ENCODE measurements at regions not wholly inside any gene's neighbourhood (a gene's known extent, or its start where the extent isn't known, plus 50 kb on each side); places are given as distances from the start of the nearest gene placed in this dataset.

GRCh38 chr6:132210886-132211563 is 190.2 kb downstream of the MOXD1 start:
- no peaks in the 10 kb centered on the region for H4K20me1 ChIP-seq (ENCODE audit: insufficient read depth, low read length)
- no peak for DNase-seq (ENCODE audit: insufficient read length, low spot score, missing footprints)
- H3K4me1 ChIP-seq (ENCODE audit: insufficient read depth, low read length), result peaks cover 5% of the 10 kb centered on the region
- H3K79me2 ChIP-seq (ENCODE audit: insufficient read depth, low read length), result no peaks in the 10 kb centered on the region
- H3K4me3 ChIP-seq (ENCODE audit: insufficient read depth, low read length), result no peak overlapping the region
- no peaks in the 10 kb centered on the region for H3K36me3 ChIP-seq (ENCODE audit: insufficient read depth, low read length)
- no peak overlapping the region for H3K27ac ChIP-seq (ENCODE audit: low read depth, low read length)
- no peak for TF ChIP-seq CTCF (IDR thresholded peaks at IDR 0.05; ENCODE audit: extremely low read depth, low read depth, low read length)
- H3K9me3 ChIP-seq (ENCODE audit: low read depth, low read length), result no peaks in the 10 kb centered on the region
- peak overlapping the region; percentile 44 for H2AFZ ChIP-seq (ENCODE audit: low read length)
- H3K4me2 ChIP-seq (ENCODE audit: insufficient read depth, low read length), result no peak overlapping the region
- no peaks in the 10 kb centered on the region for H3K27me3 ChIP-seq (ENCODE audit: insufficient read depth, low read length)

- no peak for DNase-seq (ENCODE audit: insufficient read length, low spot score, missing footprints)
- Histone ChIP-seq H3K79me2 (ENCODE audit: insufficient read depth, low read length) (no peaks in the 10 kb centered on the region), H4K20me1 (ENCODE audit: insufficient read depth, low read length) (no peaks in the 10 kb centered on the region), H3K4me3 (ENCODE audit: insufficient read depth, low read length) (no peak overlapping the region), H3K27ac (ENCODE audit: low read depth, low read length) (no peak overlapping the region), H3K9me3 (ENCODE audit: low read depth, low read length) (no peaks in the 10 kb centered on the region), H3K4me1 (ENCODE audit: insufficient read depth, low read length) (no peaks in the 10 kb centered on the region), H3K4me2 (ENCODE audit: insufficient read depth, low read length) (no peak overlapping the region), H3K36me3 (ENCODE audit: insufficient read depth, low read length) (no peaks in the 10 kb centered on the region), H2AFZ (ENCODE audit: low read length) (no peak overlapping the region), H3K27me3 (ENCODE audit: insufficient read depth, low read length) (no peaks in the 10 kb centered on the region)
- no peak for TF ChIP-seq CTCF (IDR thresholded peaks at IDR 0.05; ENCODE audit: extremely low read depth, low read depth, low read length)
Observed at GRCh38 chr6:132209351-132209750, 191.9 kb downstream of the MOXD1 start.

- no peaks in the 10 kb centered on the region for H3K79me2 ChIP-seq (ENCODE audit: insufficient read depth, low read length)
- no peak overlapping the region for H3K4me2 ChIP-seq (ENCODE audit: insufficient read depth, low read length)
- H3K9me3 ChIP-seq (ENCODE audit: low read depth, low read length), result no peaks in the 10 kb centered on the region
- no peak overlapping the region for H3K27ac ChIP-seq (ENCODE audit: low read depth, low read length)
- peaks cover 2% of the 10 kb centered on the region for H3K4me1 ChIP-seq (ENCODE audit: insufficient read depth, low read length)
- no peaks in the 10 kb centered on the region for H3K27me3 ChIP-seq (ENCODE audit: insufficient read depth, low read length)
- no peaks in the 10 kb centered on the region for H3K36me3 ChIP-seq (ENCODE audit: insufficient read depth, low read length)
- H2AFZ ChIP-seq (ENCODE audit: low read length), result no peak overlapping the region
- no peak for TF ChIP-seq CTCF (IDR thresholded peaks at IDR 0.05; ENCODE audit: extremely low read depth, low read depth, low read length)
- H4K20me1 ChIP-seq (ENCODE audit: insufficient read depth, low read length), result no peaks in the 10 kb centered on the region
- DNase-seq (ENCODE audit: insufficient read length, low spot score, missing footprints), result no peak
- no peak overlapping the region for H3K4me3 ChIP-seq (ENCODE audit: insufficient read depth, low read length)
Observed at GRCh38 chr6:132207991-132208390, 193.3 kb downstream of the MOXD1 start.

- H3K27ac ChIP-seq (ENCODE audit: low read depth, low read length), result no peak overlapping the region
- no peaks in the 10 kb centered on the region for H3K36me3 ChIP-seq (ENCODE audit: insufficient read depth, low read length)
- no peak for TF ChIP-seq CTCF (IDR thresholded peaks at IDR 0.05; ENCODE audit: extremely low read depth, low read depth, low read length)
- DNase-seq (ENCODE audit: insufficient read length, low spot score, missing footprints), result no peak
- peaks cover 12% of the 10 kb centered on the region for H3K4me1 ChIP-seq (ENCODE audit: insufficient read depth, low read length)
- H3K4me3 ChIP-seq (ENCODE audit: insufficient read depth, low read length), result no peak overlapping the region
- no peak overlapping the region for H3K4me2 ChIP-seq (ENCODE audit: insufficient read depth, low read length)
- H4K20me1 ChIP-seq (ENCODE audit: insufficient read depth, low read length), result no peaks in the 10 kb centered on the region
- no peaks in the 10 kb centered on the region for H3K27me3 ChIP-seq (ENCODE audit: insufficient read depth, low read length)
- H3K79me2 ChIP-seq (ENCODE audit: insufficient read depth, low read length), result no peaks in the 10 kb centered on the region
- H3K9me3 ChIP-seq (ENCODE audit: low read depth, low read length), result no peaks in the 10 kb centered on the region
- no peak overlapping the region for H2AFZ ChIP-seq (ENCODE audit: low read length)
Observed at GRCh38 chr6:132205946-132206345, 195.3 kb downstream of the MOXD1 start.
